H1 (cell line): ENCODE measurements at regions not wholly inside any gene's neighbourhood (a gene's known extent, or its start where the extent isn't known, plus 50 kb on each side); places are given as distances from the start of the nearest gene placed in this dataset.
"Not testable (repeated sequence)": the region's sequence is repeated elsewhere in the genome, so short reads cannot be mapped to it uniquely, and the experiment has no call there.

Source experiments
- CTCF ChIA-PET: fragments of 300-600 bp; sonication (Branson Sonifier 250); formaldehyde crosslinking; loops from one replicate; lab custom pipeline; 2021; ENCODE audit not compliant: partially characterized antibody; lab: Charles Lee
- POLR2A ChIA-PET: fragments of 300-600 bp; sonication (Branson Sonifier 250); formaldehyde crosslinking; loops from one replicate; lab custom pipeline; 2021; ENCODE audit warnings: inconsistent platforms; ENCODE audit not compliant: partially characterized antibody; lab: Charles Lee
- DNase-seq, 2 experiments: peaks; one replicate each; pipeline versions ENCODE4 v3.0.0 to v3.0.0-alpha.2; 2010 to 2022; ENCODE audit warnings: low spot score in 2 of 2, low read depth in 1 of 2, mixed read lengths in 1 of 2
- FAIRE-seq: peaks from 2 replicates; lab custom pipeline; 2011; peaks lifted over from hg19 to GRCh38; lab: Jason Lieb, UNC
- H2AFZ ChIP-seq: 2 replicates; pipeline ENCODE4 v1.8.1; 2012; ENCODE audit warnings: low read length, inconsistent platforms
- H2AK5ac ChIP-seq: 2 replicates; pipeline ENCODE4 v1.6.1; 2013; ENCODE audit warnings: low read depth, low read length
- H2BK120ac ChIP-seq: replicated peaks from 2 replicates; pipeline ENCODE3; 2013; ENCODE audit warnings: low read depth, low read length, inconsistent platforms
- H2BK12ac ChIP-seq: 2 replicates; pipeline ENCODE4 v1.6.1; 2013; ENCODE audit warnings: low read depth, low read length
- H2BK15ac ChIP-seq: 2 replicates; pipeline ENCODE4 v1.6.1; 2013; ENCODE audit warnings: low read length
- H2BK20ac ChIP-seq: 2 replicates; pipeline ENCODE4 v1.6.1; 2013; ENCODE audit warnings: low read length
- H2BK5ac ChIP-seq: 2 replicates; pipeline ENCODE4 v1.6.1; 2013; ENCODE audit warnings: low read depth, low read length
- H3K14ac ChIP-seq: 2 replicates; pipeline ENCODE4 v1.6.1; 2013; ENCODE audit warnings: inconsistent platforms; ENCODE audit not compliant: insufficient read length
- H3K18ac ChIP-seq: 2 replicates; pipeline ENCODE4 v1.6.1; 2013; ENCODE audit warnings: low read length; ENCODE audit errors: extremely low read depth
- H3K23ac ChIP-seq: 2 replicates; pipeline ENCODE4 v1.6.1; 2013; ENCODE audit warnings: inconsistent platforms; ENCODE audit not compliant: insufficient read length
- H3K23me2 ChIP-seq: 2 replicates; pipeline ENCODE4 v1.6.1; 2013; ENCODE audit warnings: low read depth, low read length
- H3K27ac ChIP-seq: 2 replicates; pipeline ENCODE4 v1.6.1; 2011; ENCODE audit warnings: low read depth, low read length, inconsistent platforms
- H3K27me3 ChIP-seq, 4 experiments: replicated peaks in 1 of 4; 1 replicate in 1 of 4; 2 replicates in 3 of 4; pipeline versions ENCODE4 v1.6.1 to v1.8.1; 2011 to 2013; ENCODE audit warnings: low read length in 3 of 4, mild to moderate bottlenecking in 3 of 4, inconsistent platforms in 2 of 4, mixed read lengths in 2 of 4, moderate library complexity in 1 of 4; ENCODE audit not compliant: control insufficient read depth in 3 of 4, insufficient read depth in 3 of 4; ENCODE audit errors: extremely low read depth in 1 of 4
- H3K36me3 ChIP-seq, 4 experiments: 2 replicates each; pipeline versions ENCODE4 v1.6.1 to v1.8.1; 2011 to 2013; ENCODE audit warnings: mild to moderate bottlenecking in 4 of 4, low read length in 3 of 4, moderate library complexity in 2 of 4, control low read depth in 1 of 4, inconsistent platforms in 1 of 4; ENCODE audit not compliant: insufficient read depth in 4 of 4, control insufficient read depth in 2 of 4
- H3K4ac ChIP-seq: replicated peaks from 2 replicates; pipeline ENCODE3; 2013; ENCODE audit warnings: low read length, low read depth, mixed read lengths, inconsistent platforms; ENCODE audit not compliant: insufficient read length
- H3K4me1 ChIP-seq, 4 experiments: replicated peaks in 1 of 4; 1 replicate in 1 of 4; 2 replicates in 3 of 4; pipeline versions ENCODE4 v1.6.1 to v1.8.1; 2011 to 2013; ENCODE audit warnings: low read length in 3 of 4, inconsistent platforms in 2 of 4, mixed read lengths in 1 of 4; ENCODE audit not compliant: insufficient read depth in 4 of 4, control insufficient read depth in 3 of 4
- H3K4me2 ChIP-seq, 2 experiments: 2 replicates each; pipeline versions ENCODE4 v1.6.1 to v1.8.1; 2011 to 2013; ENCODE audit warnings: low read depth in 2 of 2, low read length in 2 of 2, control low read depth in 1 of 2, inconsistent platforms in 1 of 2, mild to moderate bottlenecking in 1 of 2; ENCODE audit not compliant: insufficient read depth in 1 of 2
- H3K4me3 ChIP-seq, 4 experiments: fragments of 200-600, 300-600 bp in 1 of 4; sonication (generic), shearing (Covaris generic), sonication (Bioruptor Twin) in 1 of 4; 2 replicates each; pipeline versions ENCODE4 v1.5.1 to v1.8.1; 2011 to 2016; ENCODE audit warnings: low read length in 4 of 4, low read depth in 3 of 4, control low read depth in 2 of 4, inconsistent platforms in 2 of 4, mild to moderate bottlenecking in 2 of 4, mixed read lengths in 1 of 4, moderate library complexity in 1 of 4; ENCODE audit not compliant: insufficient read depth in 2 of 4; ENCODE audit errors: extremely low read depth in 1 of 4
- H3K56ac ChIP-seq: replicated peaks from 2 replicates; pipeline ENCODE3; 2013; ENCODE audit warnings: low read depth, mild to moderate bottlenecking, mixed read lengths, low read length, inconsistent platforms; ENCODE audit not compliant: insufficient read length
- H3K79me1 ChIP-seq: 2 replicates; pipeline ENCODE4 v1.6.1; 2013; ENCODE audit warnings: low read depth, low read length, control low read depth
- H3K79me2 ChIP-seq, 2 experiments: 2 replicates each; pipeline versions ENCODE4 v1.6.1 to v1.8.1; 2012 to 2013; ENCODE audit warnings: low read length in 2 of 2, mild to moderate bottlenecking in 2 of 2, inconsistent platforms in 1 of 2; ENCODE audit not compliant: insufficient read depth in 2 of 2, control insufficient read depth in 1 of 2
- H3K9ac ChIP-seq, 4 experiments: replicated peaks in 1 of 4; 1 replicate in 1 of 4; 2 replicates in 3 of 4; pipeline versions ENCODE4 v1.6.1 to v1.8.1; 2011 to 2013; ENCODE audit warnings: low read depth in 3 of 4, low read length in 3 of 4, control low read depth in 2 of 4, mild to moderate bottlenecking in 2 of 4, moderate library complexity in 2 of 4, inconsistent platforms in 1 of 4; ENCODE audit errors: extremely low read depth in 1 of 4
- H3K9me3 ChIP-seq, 2 experiments: 2 replicates each; pipeline versions ENCODE4 v1.6.1 to v1.8.1; 2012 to 2013; ENCODE audit warnings: mild to moderate bottlenecking in 2 of 2, moderate library complexity in 2 of 2, control low read depth in 1 of 2, inconsistent platforms in 1 of 2, low read depth in 1 of 2, low read length in 1 of 2, mixed read lengths in 1 of 2; ENCODE audit not compliant: insufficient read depth in 2 of 2
- H4K20me1 ChIP-seq, 2 experiments: replicated peaks in 1 of 2; 2 replicates each; pipeline versions ENCODE3 to v1.8.1; 2011 to 2013; ENCODE audit warnings: inconsistent platforms in 2 of 2, low read length in 2 of 2, mild to moderate bottlenecking in 1 of 2; ENCODE audit not compliant: insufficient read depth in 2 of 2, control insufficient read depth in 1 of 2
- H4K5ac ChIP-seq: 2 replicates; pipeline ENCODE4 v1.6.1; 2013; ENCODE audit warnings: low read length, low read depth, mixed read lengths, inconsistent platforms; ENCODE audit not compliant: insufficient read length
- H4K8ac ChIP-seq: 2 replicates; pipeline ENCODE4 v1.8.0; 2013; ENCODE audit warnings: mild to moderate bottlenecking, moderate library complexity, low read length, inconsistent platforms; ENCODE audit not compliant: insufficient read depth; ENCODE audit errors: extremely low read depth
- H4K91ac ChIP-seq: replicated peaks from 2 replicates; pipeline ENCODE3; 2013; ENCODE audit warnings: low read length, mixed read lengths, inconsistent platforms; ENCODE audit not compliant: insufficient read length
- RAD21 ChIP-seq, 2 experiments: IDR thresholded peaks in 1 of 2; conservative IDR thresholded peaks in 1 of 2; 2 replicates each; pipeline ENCODE4 v1.6.1; 2011; ENCODE audit warnings: low read depth in 2 of 2, low read length in 2 of 2, improper control_type of control experiment in 1 of 2, inconsistent platforms in 1 of 2, mild to moderate bottlenecking in 1 of 2, moderate library complexity in 1 of 2
- WGBS, 2 experiments: shearing (Covaris generic) in 1 of 2; methylation state at CpG; one replicate each; pipeline versions ENCODE4 v1.1.6 to v1.1.7; 2013 to 2015; ENCODE audit warnings: low lambda C conversion rate in 2 of 2, mixed read lengths in 2 of 2, inconsistent platforms in 1 of 2, low coverage in 1 of 2, missing lambda C conversion rate in 1 of 2; ENCODE audit not compliant: insufficient replicate concordance in 2 of 2, insufficient coverage in 1 of 2, insufficient read length in 1 of 2; ENCODE audit errors: extremely low coverage in 1 of 2, missing lambda C conversion rate in 1 of 2; 5-methylcytosine and 5-hydroxymethylcytosine counted together
- TF ChIP-seq, protein P1 (sequence below), 3 experiments: IDR thresholded peaks; 1 replicate in 2 of 3; 2 replicates in 1 of 3; pipeline versions ENCODE4 v1.5.1 to v1.6.1; 2011; ENCODE audit warnings: low read length in 3 of 3, mild to moderate bottlenecking in 3 of 3, inconsistent platforms in 2 of 3, low read depth in 1 of 3, moderate library complexity in 1 of 3; ENCODE audit not compliant: insufficient read depth in 1 of 3; ENCODE audit errors: control extremely low read depth in 1 of 3

DNA sequence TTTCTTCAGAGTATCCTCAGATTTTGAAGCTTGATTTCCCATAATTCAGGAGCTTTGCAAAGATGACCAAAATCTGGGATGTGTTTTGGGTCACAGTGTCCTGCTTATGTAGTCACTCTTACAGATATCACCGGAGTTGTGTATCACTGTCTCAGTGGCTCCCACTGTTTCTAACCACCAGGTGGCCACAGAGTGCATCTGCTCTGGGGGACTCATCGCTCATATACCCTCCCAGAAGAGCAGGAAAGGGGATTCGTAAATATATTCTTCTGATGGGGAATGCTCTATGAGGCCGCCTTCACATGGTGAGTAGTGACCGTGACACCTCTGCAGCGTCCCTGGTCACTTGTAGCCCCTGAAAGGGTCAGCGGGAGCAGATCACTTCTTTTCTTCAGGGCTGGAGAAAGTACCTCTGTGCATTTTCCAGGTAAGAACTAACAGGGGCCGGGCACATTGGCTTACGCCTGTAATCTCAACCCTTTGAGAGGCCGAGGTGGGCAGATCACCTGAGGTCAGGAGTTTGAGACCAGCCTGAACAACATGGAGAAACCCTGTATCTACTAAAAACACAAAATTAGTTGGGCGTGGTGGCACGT is 249.4 kb upstream of the NOTCH2NLA start:
- H3K14ac ChIP-seq, H4K91ac ChIP-seq, H3K9me3 ChIP-seq, H2BK120ac ChIP-seq, H3K56ac ChIP-seq, H3K4me2 ChIP-seq, H3K4ac ChIP-seq, H4K5ac ChIP-seq, POLR2A ChIA-PET, FAIRE-seq, H2AFZ ChIP-seq, H3K27me3 ChIP-seq, H4K8ac ChIP-seq, H2AK5ac ChIP-seq, H3K36me3 ChIP-seq, H3K23ac ChIP-seq, H2BK12ac ChIP-seq, H3K18ac ChIP-seq, H3K27ac ChIP-seq, H3K4me1 ChIP-seq, H3K79me2 ChIP-seq, H2BK20ac ChIP-seq, H2BK5ac ChIP-seq, H3K79me1 ChIP-seq, H4K20me1 ChIP-seq, H3K9ac ChIP-seq, H2BK15ac ChIP-seq, H3K4me3 ChIP-seq, H3K23me2 ChIP-seq, CTCF ChIA-PET: not testable (repeated sequence)
- peak; percentile 65 to 73 for TF ChIP-seq RAD21 (IDR thresholded peaks at IDR 0.05 in 1 of 2, conservative IDR thresholded peaks at IDR 0.05 in 1 of 2; ENCODE audit: low read depth in 2 of 2, low read length in 2 of 2)
- TF ChIP-seq, protein P1, sequence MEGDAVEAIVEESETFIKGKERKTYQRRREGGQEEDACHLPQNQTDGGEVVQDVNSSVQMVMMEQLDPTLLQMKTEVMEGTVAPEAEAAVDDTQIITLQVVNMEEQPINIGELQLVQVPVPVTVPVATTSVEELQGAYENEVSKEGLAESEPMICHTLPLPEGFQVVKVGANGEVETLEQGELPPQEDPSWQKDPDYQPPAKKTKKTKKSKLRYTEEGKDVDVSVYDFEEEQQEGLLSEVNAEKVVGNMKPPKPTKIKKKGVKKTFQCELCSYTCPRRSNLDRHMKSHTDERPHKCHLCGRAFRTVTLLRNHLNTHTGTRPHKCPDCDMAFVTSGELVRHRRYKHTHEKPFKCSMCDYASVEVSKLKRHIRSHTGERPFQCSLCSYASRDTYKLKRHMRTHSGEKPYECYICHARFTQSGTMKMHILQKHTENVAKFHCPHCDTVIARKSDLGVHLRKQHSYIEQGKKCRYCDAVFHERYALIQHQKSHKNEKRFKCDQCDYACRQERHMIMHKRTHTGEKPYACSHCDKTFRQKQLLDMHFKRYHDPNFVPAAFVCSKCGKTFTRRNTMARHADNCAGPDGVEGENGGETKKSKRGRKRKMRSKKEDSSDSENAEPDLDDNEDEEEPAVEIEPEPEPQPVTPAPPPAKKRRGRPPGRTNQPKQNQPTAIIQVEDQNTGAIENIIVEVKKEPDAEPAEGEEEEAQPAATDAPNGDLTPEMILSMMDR (IDR thresholded peaks at IDR 0.05; ENCODE audit: control extremely low read depth in 1 of 3, insufficient read depth in 1 of 3, low read depth in 1 of 3, low read length in 3 of 3) = peak; percentile 50 to 61 (median 59)
- 67% methylated on average over 11 of the region's 12 CpGs; no CpG with 5 or more reads in 1 of the 2 experiments for WGBS, 2 experiments
- peak in 1 of 2 experiments; percentile 48 for DNase-seq
